ENCODE measurements at regions not wholly inside any gene's neighbourhood (a gene's known extent, or its start where the extent isn't known, plus 50 kb on each side); places are given as distances from the start of the nearest gene placed in this dataset.

DNA sequence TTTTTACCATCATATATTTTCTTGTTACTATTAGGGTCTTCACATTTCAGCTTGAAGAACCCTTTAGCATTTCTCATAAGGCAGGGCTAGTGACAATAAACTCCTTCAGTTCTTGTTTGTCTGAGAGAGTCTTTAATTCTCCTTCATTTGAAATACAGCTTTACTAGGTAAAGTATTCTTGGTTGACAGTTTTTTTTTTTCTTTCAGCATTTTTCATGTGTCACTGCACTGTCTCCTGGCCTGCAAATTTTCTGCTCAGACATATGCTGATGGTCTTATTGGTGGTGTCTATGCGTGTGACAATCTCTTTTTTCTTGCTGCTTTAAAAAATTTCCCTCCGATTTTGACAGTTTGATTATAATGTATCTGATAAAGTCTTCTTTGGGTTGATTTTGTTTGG, 399.9 kb downstream of the SH3GL2 start:
- DNase-seq, result no peak

GRCh38 chr9:17986595-17986994, 407.7 kb downstream of the SH3GL2 start:
- DNase-seq, result no peak

DNA sequence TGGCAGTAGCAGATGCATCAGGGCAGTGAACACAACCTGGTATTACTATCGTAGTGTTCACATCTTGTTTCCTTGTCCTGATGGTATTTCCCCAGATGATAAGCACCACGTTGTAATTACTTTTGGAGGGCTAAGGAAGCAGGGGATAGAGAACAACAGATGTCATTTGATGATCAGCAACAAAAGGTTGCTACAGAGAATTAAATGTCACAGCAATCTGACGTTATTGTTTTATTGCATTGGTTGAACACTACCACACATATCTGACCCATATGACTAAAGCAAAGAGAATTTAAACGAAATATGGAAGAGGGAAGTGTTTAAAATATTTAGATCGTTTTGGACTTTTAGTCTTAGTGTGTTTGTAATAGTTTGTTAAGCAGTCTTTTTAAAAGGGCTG, 408.3 kb downstream of the SH3GL2 start:
- DNase-seq, result no peak

GRCh38 chr9:17988489-17988888, 409.6 kb downstream of the SH3GL2 start:
- DNase-seq, result no peak

DNA sequence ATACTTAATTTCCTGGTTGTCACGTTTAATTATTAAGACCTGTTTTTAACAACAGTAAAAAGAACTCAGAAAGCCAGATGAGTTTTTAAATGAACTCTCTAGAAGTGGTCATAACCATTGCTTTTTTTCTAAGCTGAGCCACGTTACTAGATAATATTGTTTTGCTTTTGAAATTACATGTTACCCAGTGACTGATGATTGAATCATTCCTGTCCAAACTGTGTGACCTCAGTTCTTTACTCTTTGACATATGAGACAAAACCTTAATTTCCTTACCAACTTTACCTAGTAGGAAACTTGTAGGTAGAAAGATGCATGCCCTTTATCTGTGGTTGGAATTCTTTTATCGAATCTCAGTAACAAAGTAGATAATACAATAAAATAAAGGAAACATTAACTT, 411.7 kb downstream of the SH3GL2 start:
- no peak for DNase-seq

DNA sequence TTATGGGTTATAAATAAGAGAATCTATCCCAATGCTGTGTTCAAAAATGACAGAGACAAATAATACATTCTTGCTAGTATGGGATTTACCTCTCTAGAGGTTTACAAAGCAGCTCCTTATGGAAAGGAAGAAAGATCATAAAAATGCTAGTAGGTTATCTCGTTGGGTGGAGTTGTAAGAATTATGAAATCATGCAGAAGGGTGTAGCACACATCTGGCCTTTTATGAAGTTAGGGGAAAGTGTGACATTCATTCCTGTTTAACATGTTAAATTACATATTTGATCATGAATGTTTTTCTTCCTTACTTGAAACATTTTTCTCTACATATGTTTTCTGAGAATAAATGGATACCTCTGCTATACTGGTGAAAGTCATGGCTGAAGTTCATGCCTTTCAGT, 414.2 kb downstream of the SH3GL2 start:
- no peak for DNase-seq

- no peak for DNase-seq
Observed at GRCh38 chr9:17994695-17995425, 416.0 kb downstream of the SH3GL2 start.

DNA sequence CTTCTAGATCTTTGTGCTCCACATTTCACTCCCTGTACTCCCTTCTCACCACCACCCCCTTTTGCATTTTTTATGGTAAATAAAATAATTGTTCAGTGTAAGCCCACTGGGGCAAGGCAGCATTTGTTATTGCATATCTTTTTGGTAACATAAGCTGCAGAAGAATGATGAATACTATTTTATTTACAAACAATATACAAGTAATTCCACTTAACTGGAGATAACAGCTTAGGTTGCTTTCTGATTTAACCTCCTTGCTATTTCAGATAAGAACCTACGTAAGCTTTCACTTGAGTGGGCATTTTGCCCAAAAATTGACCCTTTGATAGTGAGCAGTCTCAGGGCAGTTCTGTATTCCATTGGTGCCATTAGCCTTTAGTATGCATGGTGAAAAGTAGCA, 417.9 kb downstream of the SH3GL2 start:
- DNase-seq, result no peak

- no peak for DNase-seq
Observed at GRCh38 chr9:18002718-18003438, 424.0 kb downstream of the SH3GL2 start.

- DNase-seq, result no peak
Observed at GRCh38 chr9:18006591-18006990, 427.7 kb downstream of the SH3GL2 start.

DNA sequence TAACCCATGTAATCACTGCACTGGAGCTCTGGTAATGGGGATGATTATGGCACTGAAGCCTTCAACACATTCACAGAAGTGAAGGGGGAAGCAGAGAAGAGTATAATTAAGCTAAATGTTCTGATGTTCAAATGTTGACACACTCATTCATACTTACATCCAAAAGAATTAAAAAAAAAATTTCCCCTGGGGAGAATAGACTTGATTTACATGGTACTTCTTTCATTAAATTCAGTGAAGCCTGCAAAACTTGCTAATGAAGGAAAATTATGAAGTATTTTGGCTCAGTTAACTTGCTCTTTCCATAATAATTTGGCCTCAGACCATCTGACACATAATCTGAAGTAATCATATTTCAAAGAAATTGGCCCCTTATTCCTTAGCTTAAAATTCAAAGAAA, 428.8 kb downstream of the SH3GL2 start:
- no peak for DNase-seq

DNA sequence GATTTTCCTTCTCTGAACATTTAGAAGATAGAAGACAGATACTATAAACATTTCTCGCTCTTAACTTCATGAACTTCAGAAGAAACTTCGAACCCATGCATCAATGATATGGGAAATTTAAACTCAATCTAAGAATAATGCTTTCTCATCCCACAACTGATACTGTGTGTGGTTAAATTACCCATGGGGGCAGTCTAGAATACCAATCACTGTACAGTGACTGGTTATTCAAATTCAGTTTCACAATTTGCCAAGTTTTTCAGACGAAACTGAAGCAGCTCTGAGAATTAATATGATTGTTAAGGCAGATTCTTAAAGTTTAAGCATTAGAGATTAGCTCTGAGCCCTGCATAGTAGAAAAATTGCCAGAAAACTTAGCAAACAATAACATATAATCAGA, 431.0 kb downstream of the SH3GL2 start:
- no peak for DNase-seq

DNA sequence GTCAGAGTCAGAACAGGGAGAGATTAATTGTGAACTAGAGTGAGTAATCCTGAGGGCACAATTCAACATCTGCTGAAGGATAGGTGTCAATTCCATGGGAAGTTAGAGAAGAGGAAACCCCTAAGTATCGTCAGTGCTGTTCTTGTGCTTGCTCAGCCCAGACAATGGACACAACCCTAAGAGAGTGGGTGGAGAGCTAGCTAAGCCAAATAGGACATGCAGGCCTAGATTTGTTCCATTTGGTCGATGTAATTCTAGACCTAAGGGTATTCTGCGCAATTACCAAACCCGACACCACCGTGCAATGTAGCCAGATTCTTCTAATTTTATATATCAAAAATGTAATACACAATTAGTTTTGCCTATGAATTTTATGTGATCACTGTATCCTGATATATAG, 431.6 kb downstream of the SH3GL2 start:
- DNase-seq, result no peak

DNA sequence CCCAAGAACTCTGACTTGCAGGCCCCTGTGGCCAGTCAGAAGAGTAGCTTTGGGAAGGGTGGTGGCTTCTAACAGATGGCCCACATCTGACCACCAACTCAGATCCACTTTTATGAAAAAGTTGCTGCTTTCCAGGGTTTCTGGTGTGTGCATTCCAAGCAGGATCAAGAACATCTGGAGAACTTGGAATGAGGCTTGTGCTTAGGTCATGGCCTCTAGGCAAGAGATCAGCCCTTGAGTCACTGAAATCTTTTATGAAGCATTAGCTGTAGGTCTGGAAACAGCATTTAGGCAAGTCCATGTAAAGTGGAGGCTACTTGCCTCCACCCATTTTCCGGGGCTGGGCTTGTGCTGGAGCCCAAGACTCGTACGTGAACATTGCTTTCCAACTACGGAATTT, 433.3 kb downstream of the SH3GL2 start:
- DNase-seq, result no peak

GRCh38 chr9:18014556-18014955, 435.7 kb downstream of the SH3GL2 start:
- DNase-seq, result no peak

DNA sequence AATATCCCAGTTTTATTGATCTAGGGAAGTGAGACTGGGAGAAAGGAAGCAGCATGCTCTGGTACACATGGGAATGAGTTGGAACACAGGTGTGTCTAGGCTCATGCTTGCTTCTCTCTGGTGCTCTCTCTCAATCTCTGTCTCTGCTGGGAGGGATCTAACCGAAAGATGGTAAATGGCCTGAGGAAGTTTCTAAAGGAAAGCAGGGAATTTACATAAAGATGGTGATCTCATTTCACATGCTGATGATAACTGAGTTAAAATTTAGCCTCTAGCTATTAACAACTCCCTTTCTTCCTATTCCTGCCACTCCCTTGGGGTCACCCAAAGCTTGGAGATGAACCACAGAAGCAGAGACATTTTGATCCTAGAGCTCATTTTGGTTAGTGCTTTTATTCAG, 436.2 kb downstream of the SH3GL2 start:
- DNase-seq, result no peak

DNA sequence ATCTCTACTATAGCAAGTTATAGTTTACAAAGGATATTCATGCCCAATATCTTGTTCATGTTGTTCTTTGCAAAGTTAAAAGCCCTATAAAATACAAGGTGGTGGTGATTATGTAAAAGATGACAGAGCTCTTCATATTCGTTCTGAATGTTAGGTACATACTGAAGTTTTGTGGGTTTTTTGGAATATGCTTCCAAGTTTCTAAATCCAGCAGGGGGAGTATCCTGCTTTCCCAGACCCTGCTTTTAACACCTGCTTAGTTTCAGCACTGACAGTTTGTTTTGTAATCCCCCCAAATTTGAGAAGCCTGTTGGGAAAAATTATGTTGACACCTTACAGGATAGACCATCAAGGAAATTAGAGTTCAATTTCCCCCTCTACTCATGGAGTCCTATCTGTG, 438.3 kb downstream of the SH3GL2 start:
- DNase-seq, result no peak

DNA sequence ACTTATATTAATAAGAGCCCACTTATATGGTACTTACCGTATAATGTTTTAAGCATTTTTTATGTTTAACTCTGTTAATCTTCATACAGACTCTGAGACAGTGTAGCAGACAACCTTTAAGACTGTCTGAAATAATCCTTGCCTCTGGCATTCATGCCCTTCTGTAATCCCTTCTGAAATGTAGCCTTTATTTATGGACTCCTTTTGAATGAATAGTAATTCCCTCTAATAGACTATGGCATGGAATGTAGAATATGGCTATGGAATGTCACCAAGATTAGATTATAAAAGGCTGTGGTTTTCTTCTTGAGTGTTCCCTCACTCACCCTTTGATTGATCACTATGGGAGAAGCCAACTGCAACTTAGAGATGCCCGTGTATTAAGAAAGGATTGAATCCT, 439.4 kb downstream of the SH3GL2 start:
- DNase-seq, result no peak

DNA sequence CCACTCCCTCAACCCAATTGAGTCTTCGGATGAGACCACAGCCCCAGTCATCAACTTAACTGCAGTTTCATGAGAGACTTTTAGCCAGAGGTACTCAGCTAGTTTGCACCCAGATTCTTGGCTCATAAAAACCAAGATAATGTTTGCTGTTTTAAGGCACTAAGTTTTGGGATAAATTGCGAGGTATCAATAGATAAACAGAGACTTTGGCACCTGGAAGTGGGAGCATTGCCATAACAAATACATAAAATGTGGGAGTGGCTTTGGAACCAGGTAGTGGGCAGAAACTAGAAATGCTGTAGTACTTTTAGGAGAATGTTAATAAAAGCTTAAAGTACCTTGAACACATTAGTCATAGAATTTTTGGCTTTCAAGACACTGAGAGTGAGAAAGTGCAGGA, 439.8 kb downstream of the SH3GL2 start:
- DNase-seq, result no peak

DNA sequence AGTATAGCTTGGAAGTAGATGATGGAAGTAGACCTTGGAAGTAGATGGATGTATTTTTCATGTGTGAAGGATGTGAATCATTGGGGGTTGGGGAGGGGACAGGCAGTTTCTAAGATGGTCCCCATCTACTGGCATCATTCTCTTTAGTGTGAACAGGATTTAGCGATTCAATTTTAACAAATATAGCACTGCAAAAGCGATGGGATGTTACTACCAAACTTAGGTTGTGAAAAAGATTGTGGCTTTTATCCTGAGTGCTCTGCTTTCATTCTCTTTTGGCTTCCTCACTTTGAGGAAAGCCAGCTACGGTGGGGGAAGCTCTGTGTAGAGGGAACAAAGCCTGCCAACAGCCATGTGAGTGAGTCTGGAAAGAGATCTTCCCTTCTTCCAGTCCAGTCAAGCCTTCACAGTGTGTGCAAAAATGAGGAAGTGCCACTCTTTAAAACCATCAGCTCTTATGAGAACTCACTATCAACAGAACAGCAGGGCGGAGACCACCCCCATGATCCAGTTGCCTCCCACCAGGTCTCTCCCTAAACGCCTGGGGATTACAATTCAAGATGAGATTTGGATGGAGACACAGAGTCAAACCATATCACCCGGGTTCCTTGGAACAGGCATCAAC, 441.4 kb downstream of the SH3GL2 start:
- no peak for DNase-seq

DNA sequence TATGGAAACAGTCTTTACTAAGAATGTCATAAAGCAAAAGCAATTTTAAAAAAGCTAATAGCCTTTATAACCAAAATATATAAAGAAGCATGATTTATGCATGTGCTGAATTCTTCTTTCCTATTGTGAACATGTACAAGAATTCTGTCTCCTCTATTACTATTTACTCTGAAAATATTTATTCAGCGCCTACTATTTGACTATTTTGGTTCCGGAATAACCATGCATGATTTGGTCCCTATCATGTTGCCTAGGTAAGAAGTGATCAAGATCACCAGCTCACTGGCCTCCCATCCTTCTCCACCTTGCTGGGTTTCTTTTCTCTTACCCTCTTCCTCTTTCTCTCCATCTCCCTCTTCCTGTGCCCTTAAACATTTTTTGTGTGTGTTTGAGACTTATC, 443.8 kb downstream of the SH3GL2 start:
- DNase-seq, result no peak

DNA sequence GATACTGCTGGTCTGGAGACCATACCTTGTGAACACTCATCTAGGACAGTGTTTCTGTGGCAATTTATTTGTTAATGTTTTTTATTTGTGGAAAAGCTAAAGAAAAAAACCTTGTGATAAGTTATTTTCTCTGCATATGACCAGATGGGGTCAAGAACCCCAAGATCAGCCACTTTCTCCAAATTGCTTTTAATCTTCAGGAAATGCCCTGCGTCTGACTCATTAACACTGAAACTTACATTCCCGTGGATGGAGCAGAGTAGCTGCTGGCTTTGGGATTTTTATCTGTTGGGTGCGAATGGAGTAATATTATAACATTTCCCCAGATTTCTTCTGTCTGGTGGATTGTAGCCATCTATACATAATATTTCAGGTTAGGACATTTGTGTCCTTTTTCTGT, 444.5 kb downstream of the SH3GL2 start:
- no peak for DNase-seq

DNA sequence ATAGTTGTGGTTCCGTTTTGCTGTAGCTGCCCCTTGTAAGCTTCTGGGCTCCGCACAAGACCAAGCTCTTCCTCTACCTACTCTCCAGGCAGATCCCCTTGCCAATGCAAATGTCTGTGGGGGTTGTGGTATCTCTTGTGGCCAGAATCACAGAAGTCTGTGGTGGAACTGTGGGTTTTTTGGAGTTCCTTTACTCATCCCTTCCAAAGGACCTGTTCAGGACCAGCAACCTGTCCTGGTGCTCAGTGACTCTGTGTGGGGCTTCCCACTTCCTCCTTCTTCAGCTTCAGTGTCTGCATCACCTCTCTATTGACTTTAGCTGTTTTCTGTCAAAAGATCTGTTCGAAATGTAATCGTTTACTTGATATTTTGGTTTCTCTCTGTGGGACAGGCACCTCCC, 441.3 kb upstream of the ADAMTSL1 start:
- DNase-seq, result no peak

GRCh38 chr9:18036422-18037187, 437.3 kb upstream of the ADAMTSL1 start:
- no peak for DNase-seq

Data from activated effector memory CD4-positive, alpha-beta T cell treated with Interleukin-2 at 50 U/mL for 16 hours (primary cell).